ENCODE measurements at regions not wholly inside any gene's neighbourhood (a gene's known extent, or its start where the extent isn't known, plus 50 kb on each side); places are given as distances from the start of the nearest gene placed in this dataset.
"Not testable (repeated sequence)": the region's sequence is repeated elsewhere in the genome, so short reads cannot be mapped to it uniquely, and the experiment has no call there.

- H3K27me3 ChIP-seq (ENCODE audit: control insufficient read depth, extremely low read depth, insufficient read depth, low read length); FAIRE-seq; H2AFZ ChIP-seq (ENCODE audit: control insufficient read depth, low read length); H3K9me1 ChIP-seq (ENCODE audit: control insufficient read depth, extremely low read depth, insufficient read depth, low read length); H3K79me2 ChIP-seq (ENCODE audit: control insufficient read depth, insufficient read depth, low read length); H3K4me3 ChIP-seq (ENCODE audit: control insufficient read depth in 2 of 3, extremely low read depth in 1 of 3, insufficient read depth in 2 of 3, low read depth in 1 of 3, low read length in 3 of 3); H4K20me1 ChIP-seq (ENCODE audit: control insufficient read depth, extremely low read depth, insufficient read depth, low read length); H3K4me2 ChIP-seq (ENCODE audit: control insufficient read depth, extremely low read depth, insufficient read depth, low read depth, low read length); dilution Hi-C loops (cut with MboI; ENCODE audit: extremely low pct_ligation_motif_present, low sequenced_read_pairs); H3K9ac ChIP-seq (ENCODE audit: control insufficient read depth, extremely low read depth, insufficient read depth, low read length); H3K27ac ChIP-seq (ENCODE audit: control insufficient read depth, insufficient read depth, low read length); DNase-seq (ENCODE audit: low read depth, low spot score); H3K4me1 ChIP-seq (ENCODE audit: control insufficient read depth, extremely low read depth, insufficient read depth, low read length); H3K9me3 ChIP-seq (ENCODE audit: control insufficient read depth, low read depth, low read length); H3K36me3 ChIP-seq (ENCODE audit: control insufficient read depth in 2 of 2, extremely low read depth in 1 of 2, insufficient read depth in 2 of 2, low read length in 2 of 2): not testable (repeated sequence)
These were observed 78.9 kb upstream of the NBPF20 start for GRCh38 chr1:145504310-145504709.

- H3K36me3 ChIP-seq (ENCODE audit: control insufficient read depth in 2 of 2, extremely low read depth in 1 of 2, insufficient read depth in 2 of 2, low read length in 2 of 2); H3K9ac ChIP-seq (ENCODE audit: control insufficient read depth, extremely low read depth, insufficient read depth, low read length); H2AFZ ChIP-seq (ENCODE audit: control insufficient read depth, low read length); DNase-seq (ENCODE audit: low read depth, low spot score); H3K4me2 ChIP-seq (ENCODE audit: control insufficient read depth, extremely low read depth, insufficient read depth, low read depth, low read length); H3K27ac ChIP-seq (ENCODE audit: control insufficient read depth, insufficient read depth, low read length); dilution Hi-C loops (cut with MboI; ENCODE audit: extremely low pct_ligation_motif_present, low sequenced_read_pairs); H3K9me3 ChIP-seq (ENCODE audit: control insufficient read depth, low read depth, low read length); H3K79me2 ChIP-seq (ENCODE audit: control insufficient read depth, insufficient read depth, low read length); H3K9me1 ChIP-seq (ENCODE audit: control insufficient read depth, extremely low read depth, insufficient read depth, low read length); H3K27me3 ChIP-seq (ENCODE audit: control insufficient read depth, extremely low read depth, insufficient read depth, low read length); H3K4me3 ChIP-seq (ENCODE audit: control insufficient read depth in 2 of 3, extremely low read depth in 1 of 3, insufficient read depth in 2 of 3, low read depth in 1 of 3, low read length in 3 of 3); H3K4me1 ChIP-seq (ENCODE audit: control insufficient read depth, extremely low read depth, insufficient read depth, low read length); H4K20me1 ChIP-seq (ENCODE audit: control insufficient read depth, extremely low read depth, insufficient read depth, low read length); FAIRE-seq: not testable (repeated sequence)
These were observed 74.8 kb upstream of the NBPF20 start for GRCh38 chr1:145500251-145500650.

- H3K79me2 ChIP-seq (ENCODE audit: control insufficient read depth, insufficient read depth, low read length); H3K9me3 ChIP-seq (ENCODE audit: control insufficient read depth, low read depth, low read length); H3K4me3 ChIP-seq (ENCODE audit: control insufficient read depth in 2 of 3, extremely low read depth in 1 of 3, insufficient read depth in 2 of 3, low read depth in 1 of 3, low read length in 3 of 3); FAIRE-seq; dilution Hi-C loops (cut with MboI; ENCODE audit: extremely low pct_ligation_motif_present, low sequenced_read_pairs); H3K9ac ChIP-seq (ENCODE audit: control insufficient read depth, extremely low read depth, insufficient read depth, low read length); H3K9me1 ChIP-seq (ENCODE audit: control insufficient read depth, extremely low read depth, insufficient read depth, low read length); H4K20me1 ChIP-seq (ENCODE audit: control insufficient read depth, extremely low read depth, insufficient read depth, low read length); DNase-seq (ENCODE audit: low read depth, low spot score); H3K4me2 ChIP-seq (ENCODE audit: control insufficient read depth, extremely low read depth, insufficient read depth, low read depth, low read length); H3K27me3 ChIP-seq (ENCODE audit: control insufficient read depth, extremely low read depth, insufficient read depth, low read length); H2AFZ ChIP-seq (ENCODE audit: control insufficient read depth, low read length); H3K36me3 ChIP-seq (ENCODE audit: control insufficient read depth in 2 of 2, extremely low read depth in 1 of 2, insufficient read depth in 2 of 2, low read length in 2 of 2); H3K4me1 ChIP-seq (ENCODE audit: control insufficient read depth, extremely low read depth, insufficient read depth, low read length); H3K27ac ChIP-seq (ENCODE audit: control insufficient read depth, insufficient read depth, low read length): not testable (repeated sequence)
These were observed 69.9 kb upstream of the NBPF20 start for GRCh38 chr1:145495077-145495871.

GRCh38 chr1:145488193-145488933 is 63.0 kb upstream of the NBPF20 start:
- H4K20me1 ChIP-seq (ENCODE audit: control insufficient read depth, extremely low read depth, insufficient read depth, low read length); H3K79me2 ChIP-seq (ENCODE audit: control insufficient read depth, insufficient read depth, low read length); DNase-seq (ENCODE audit: low read depth, low spot score); H3K4me1 ChIP-seq (ENCODE audit: control insufficient read depth, extremely low read depth, insufficient read depth, low read length); H3K9ac ChIP-seq (ENCODE audit: control insufficient read depth, extremely low read depth, insufficient read depth, low read length); H3K27me3 ChIP-seq (ENCODE audit: control insufficient read depth, extremely low read depth, insufficient read depth, low read length); H3K27ac ChIP-seq (ENCODE audit: control insufficient read depth, insufficient read depth, low read length); H3K4me3 ChIP-seq (ENCODE audit: control insufficient read depth in 2 of 3, extremely low read depth in 1 of 3, insufficient read depth in 2 of 3, low read depth in 1 of 3, low read length in 3 of 3); H2AFZ ChIP-seq (ENCODE audit: control insufficient read depth, low read length); FAIRE-seq; H3K36me3 ChIP-seq (ENCODE audit: control insufficient read depth in 2 of 2, extremely low read depth in 1 of 2, insufficient read depth in 2 of 2, low read length in 2 of 2); H3K9me1 ChIP-seq (ENCODE audit: control insufficient read depth, extremely low read depth, insufficient read depth, low read length); H3K9me3 ChIP-seq (ENCODE audit: control insufficient read depth, low read depth, low read length); H3K4me2 ChIP-seq (ENCODE audit: control insufficient read depth, extremely low read depth, insufficient read depth, low read depth, low read length); dilution Hi-C loops (cut with MboI; ENCODE audit: extremely low pct_ligation_motif_present, low sequenced_read_pairs): not testable (repeated sequence)

GRCh38 chr1:145487156-145487555 is 61.8 kb upstream of the NBPF20 start:
- H3K9me3 ChIP-seq (ENCODE audit: control insufficient read depth, low read depth, low read length); DNase-seq (ENCODE audit: low read depth, low spot score); H2AFZ ChIP-seq (ENCODE audit: control insufficient read depth, low read length); H3K9me1 ChIP-seq (ENCODE audit: control insufficient read depth, extremely low read depth, insufficient read depth, low read length); H3K36me3 ChIP-seq (ENCODE audit: control insufficient read depth in 2 of 2, extremely low read depth in 1 of 2, insufficient read depth in 2 of 2, low read length in 2 of 2); dilution Hi-C loops (cut with MboI; ENCODE audit: extremely low pct_ligation_motif_present, low sequenced_read_pairs); H3K4me3 ChIP-seq (ENCODE audit: control insufficient read depth in 2 of 3, extremely low read depth in 1 of 3, insufficient read depth in 2 of 3, low read depth in 1 of 3, low read length in 3 of 3); H3K9ac ChIP-seq (ENCODE audit: control insufficient read depth, extremely low read depth, insufficient read depth, low read length); H3K4me1 ChIP-seq (ENCODE audit: control insufficient read depth, extremely low read depth, insufficient read depth, low read length); H3K27ac ChIP-seq (ENCODE audit: control insufficient read depth, insufficient read depth, low read length); H4K20me1 ChIP-seq (ENCODE audit: control insufficient read depth, extremely low read depth, insufficient read depth, low read length); H3K4me2 ChIP-seq (ENCODE audit: control insufficient read depth, extremely low read depth, insufficient read depth, low read depth, low read length); H3K79me2 ChIP-seq (ENCODE audit: control insufficient read depth, insufficient read depth, low read length); H3K27me3 ChIP-seq (ENCODE audit: control insufficient read depth, extremely low read depth, insufficient read depth, low read length); FAIRE-seq: not testable (repeated sequence)
